ENCODE measurements at regions not wholly inside any gene's neighbourhood (a gene's known extent, or its start where the extent isn't known, plus 50 kb on each side); places are given as distances from the start of the nearest gene placed in this dataset.
A peak's percentile ranks its signal among the peaks of the same experiment; 100 is the strongest.

- no peaks in the 10 kb centered on the region for H3K4me1 ChIP-seq (ENCODE audit: control insufficient read depth, insufficient read depth, low read length)
- TF ChIP-seq CTCF (conservative IDR thresholded peaks at IDR 0.05): no peak
- no peak overlapping the region for H3K9ac ChIP-seq (ENCODE audit: extremely low read depth, low read length, poor library complexity, severe bottlenecking)
- Mint-ChIP-seq H3K9me3 (no peaks in the 10 kb centered on the region), H3K27me3 (ENCODE audit: insufficient read depth) (no peaks in the 10 kb centered on the region), H3K27ac (no peak overlapping the region), H3K4me3 (no peak overlapping the region), H3K36me3 (ENCODE audit: low read depth) (no peaks in the 10 kb centered on the region), H3K4me1 (peaks cover 6% of the 10 kb centered on the region)
- no peak for DNase-seq
- 76 to 90% methylated on average over 3 to 5 of the region's 5 CpGs for WGBS, 2 experiments (ENCODE audit: insufficient coverage in 1 of 2, insufficient read length in 1 of 2)
- no peak overlapping the region for H3K4me3 ChIP-seq (ENCODE audit: low read length)
- H3K27me3 ChIP-seq (ENCODE audit: control insufficient read depth, insufficient read depth, low read length, poor library complexity, severe bottlenecking): no peaks in the 10 kb centered on the region
- no peaks in the 10 kb centered on the region for H3K36me3 ChIP-seq (ENCODE audit: control insufficient read depth, insufficient read depth, low read length)
- no peaks in the 10 kb centered on the region for H3K9me3 ChIP-seq (ENCODE audit: control insufficient read depth, low read length)
- no peak overlapping the region for H3K27ac ChIP-seq (ENCODE audit: low read depth, low read length)
Observed at GRCh38 chr11:116224889-116225200, 547.9 kb downstream of the BUD13 start.

DNA sequence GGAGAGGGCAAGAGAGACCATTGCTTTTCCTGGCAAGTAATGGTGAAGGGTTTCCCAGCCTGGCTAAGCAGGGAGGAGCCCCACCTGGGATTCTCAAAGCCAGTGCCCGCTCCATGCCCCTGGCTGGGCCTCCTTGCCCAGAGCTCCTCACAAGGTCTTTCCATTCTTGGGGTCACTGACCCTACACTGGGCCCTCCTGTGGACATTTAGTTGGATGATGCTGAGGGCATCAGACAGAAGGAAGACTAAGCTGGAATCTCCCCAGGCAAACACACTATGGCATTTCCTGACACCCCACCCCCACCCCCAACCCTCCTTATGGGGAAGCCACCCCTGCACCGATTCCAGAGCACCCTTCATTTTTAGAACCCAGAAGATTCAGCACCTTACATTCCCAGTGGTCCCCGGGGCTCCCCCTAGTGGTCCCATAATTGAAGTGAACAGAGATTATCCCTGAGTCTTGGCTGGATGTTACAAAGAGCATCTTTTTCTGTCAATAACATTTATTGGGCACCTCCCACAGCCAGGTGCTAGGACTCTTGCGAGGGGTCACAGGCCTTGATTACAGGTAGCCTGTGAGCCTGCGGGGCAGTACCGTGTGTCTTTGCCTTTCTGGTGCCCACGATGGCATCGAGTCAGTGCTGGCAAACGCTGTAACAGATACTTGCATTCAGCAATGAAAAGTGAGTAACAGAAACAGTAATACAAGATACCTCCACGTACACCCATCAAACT lies 548.5 kb downstream of the BUD13 start:
- 65 to 74% methylated on average over 7 to 10 of the region's 10 CpGs for WGBS, 2 experiments (ENCODE audit: insufficient coverage in 1 of 2, insufficient read length in 1 of 2)
- no peaks in the 10 kb centered on the region for H3K9me3 ChIP-seq (ENCODE audit: control insufficient read depth, low read length)
- H3K4me3 Mint-ChIP-seq: no peak overlapping the region

DNA sequence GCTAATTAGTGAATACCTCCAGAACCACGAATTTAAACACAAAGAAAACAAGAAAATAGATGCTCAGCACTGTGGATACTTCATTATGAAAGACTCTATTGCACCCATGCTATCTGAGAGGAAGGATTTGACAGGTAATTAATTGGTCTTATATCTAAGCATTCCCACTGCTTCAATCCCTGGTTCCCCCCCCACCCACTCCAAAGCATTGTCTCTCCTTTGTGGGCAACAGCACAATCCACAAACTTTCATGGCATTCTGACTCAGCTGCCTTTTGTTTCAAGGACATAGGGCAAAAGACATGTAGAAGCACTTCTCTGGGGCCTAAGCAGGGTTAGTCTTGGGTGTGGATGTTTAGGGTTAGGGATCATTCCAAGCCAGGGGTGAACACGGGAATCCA lies 551.4 kb downstream of the BUD13 start:
- 80 to 91% methylated on average over 1 to 2 of the region's 2 CpGs for WGBS, 2 experiments (ENCODE audit: insufficient coverage in 1 of 2, insufficient read length in 1 of 2)
- H3K36me3 Mint-ChIP-seq (ENCODE audit: low read depth): no peaks in the 10 kb centered on the region
- H3K9ac ChIP-seq (ENCODE audit: extremely low read depth, low read length, poor library complexity, severe bottlenecking): no peak overlapping the region
- H3K4me1 ChIP-seq (ENCODE audit: control insufficient read depth, insufficient read depth, low read length): no peaks in the 10 kb centered on the region
- no peaks in the 10 kb centered on the region for H3K9me3 ChIP-seq (ENCODE audit: control insufficient read depth, low read length)
- H3K27ac Mint-ChIP-seq: no peak overlapping the region
- H3K9me3 Mint-ChIP-seq: peaks cover 11% of the 10 kb centered on the region
- no peak overlapping the region for H3K4me3 ChIP-seq (ENCODE audit: low read length)
- H3K27me3 Mint-ChIP-seq (ENCODE audit: insufficient read depth): peaks cover 3% of the 10 kb centered on the region
- H3K27me3 ChIP-seq (ENCODE audit: control insufficient read depth, insufficient read depth, low read length, poor library complexity, severe bottlenecking): no peaks in the 10 kb centered on the region
- peaks cover 6% of the 10 kb centered on the region for H3K4me1 Mint-ChIP-seq
- no peak overlapping the region for H3K27ac ChIP-seq (ENCODE audit: low read depth, low read length)
- TF ChIP-seq CTCF (conservative IDR thresholded peaks at IDR 0.05): no peak
- no peak for DNase-seq
- H3K4me3 Mint-ChIP-seq: no peak overlapping the region
- no peaks in the 10 kb centered on the region for H3K36me3 ChIP-seq (ENCODE audit: control insufficient read depth, insufficient read depth, low read length)

More for the DNA sequence above, 548.5 kb downstream of the BUD13 start:
- no peaks in the 10 kb centered on the region for H3K27me3 ChIP-seq (ENCODE audit: control insufficient read depth, insufficient read depth, low read length, poor library complexity, severe bottlenecking)
- H3K27ac ChIP-seq (ENCODE audit: low read depth, low read length): no peak overlapping the region
- Mint-ChIP-seq H3K9me3 (no peaks in the 10 kb centered on the region), H3K27ac (no peak overlapping the region), H3K36me3 (ENCODE audit: low read depth) (no peaks in the 10 kb centered on the region), H3K27me3 (ENCODE audit: insufficient read depth) (no peaks in the 10 kb centered on the region), H3K4me1 (peaks cover 6% of the 10 kb centered on the region)
- H3K4me3 ChIP-seq (ENCODE audit: low read length): no peak overlapping the region
- peak; percentile 86 for DNase-seq
- TF ChIP-seq CTCF (conservative IDR thresholded peaks at IDR 0.05): peak; percentile 84
- H3K4me1 ChIP-seq (ENCODE audit: control insufficient read depth, insufficient read depth, low read length): no peaks in the 10 kb centered on the region
- H3K9ac ChIP-seq (ENCODE audit: extremely low read depth, low read length, poor library complexity, severe bottlenecking): no peak overlapping the region
- no peaks in the 10 kb centered on the region for H3K36me3 ChIP-seq (ENCODE audit: control insufficient read depth, insufficient read depth, low read length)

Data from endodermal cell (in vitro differentiated cells).